Thyroid gland (tissue), 4 donors: ENCODE measurements at regions not wholly inside any gene's neighbourhood (a gene's known extent, or its start where the extent isn't known, plus 50 kb on each side); places are given as distances from the start of the nearest gene placed in this dataset.

Source experiments
- CTCF ChIP-seq, 6 experiments: fragments of 200-600 bp in 3 of 6; fragments of 450-650 bp in 3 of 6; sonication (generic) in 3 of 6; IDR thresholded peaks; one replicate each; pipeline ENCODE4 v1.5.1; 2016 to 2019; ENCODE audit warnings: antibody characterized with exemption in 6 of 6, mild to moderate bottlenecking in 2 of 6, inconsistent platforms in 1 of 6, moderate library complexity in 1 of 6
- POLR2A ChIP-seq, 2 donors: fragments of 450-650 bp; IDR thresholded peaks; one replicate each; pipeline ENCODE4 v1.6.1; 2017; ENCODE audit warnings: antibody characterized with exemption in 2 of 2, mild to moderate bottlenecking in 2 of 2, moderate library complexity in 1 of 2

GRCh38 chrX:68892651-68893050 is 63.8 kb downstream of the EFNB1 start:
- TF ChIP-seq CTCF (IDR thresholded peaks at IDR 0.05) = no peak
- TF ChIP-seq POLR2A (IDR thresholded peaks at IDR 0.05) = no peak
